ENCODE measurements at regions not wholly inside any gene's neighbourhood (a gene's known extent, or its start where the extent isn't known, plus 50 kb on each side); places are given as distances from the start of the nearest gene placed in this dataset.
"Not testable (repeated sequence)": the region's sequence is repeated elsewhere in the genome, so short reads cannot be mapped to it uniquely, and the experiment has no call there.

- CTCF ChIA-PET = no interaction called here
- no peak for ATAC-seq
Measured at GRCh38 chr15:81710328-81710727, 335.5 kb downstream of the MEX3B start.

GRCh38 chr15:81706816-81707346 is 332.9 kb upstream of the TMC3 start:
- DNase-seq (ENCODE audit: low read depth in 1 of 2, low spot score in 1 of 2); H3K4me1 ChIP-seq; H3K27ac ChIP-seq; H3K9me3 ChIP-seq; POLR2A ChIA-PET; CTCF ChIA-PET; H3K4me3 ChIP-seq; H3K4me2 ChIP-seq; ATAC-seq: not testable (repeated sequence)
- 5% methylated on average over 3 of the region's 3 CpGs for WGBS (ENCODE audit: missing lambda C conversion rate)
- peak; percentile 93 for FAIRE-seq

More at GRCh38 chr15:81710328-81710727, 335.5 kb downstream of the MEX3B start:
- no peak for FAIRE-seq
- no peak overlapping the region for H3K27ac ChIP-seq
- H3K4me2 ChIP-seq = no peak overlapping the region
- no peaks in the 10 kb centered on the region for H3K4me1 ChIP-seq
- no peak for TF ChIP-seq TFCP2L1 (CRISPR knock-in tag; IDR thresholded peaks at IDR 0.05)
- no peak for TF ChIP-seq HDAC2 (IDR thresholded peaks at IDR 0.05)
- TF ChIP-seq POLR2A (IDR thresholded peaks at IDR 0.05; ENCODE audit: low read length) = no peak
- no peak for TF ChIP-seq NFE2L2 (conservative IDR thresholded peaks at IDR 0.05; ENCODE audit: low read length)
- TF ChIP-seq FOSL2 (IDR thresholded peaks at IDR 0.05) = no peak
- TF ChIP-seq FOSL2 (CRISPR knock-in tag; IDR thresholded peaks at IDR 0.05) = no peak
- TF ChIP-seq CHD2 (IDR thresholded peaks at IDR 0.05; ENCODE audit: low read length, partially characterized antibody) = no peak
- TF ChIP-seq RAD21 (conservative IDR thresholded peaks at IDR 0.05 in 1 of 2, IDR thresholded peaks at IDR 0.05 in 1 of 2) = no peak
- TF ChIP-seq ZNF302 (CRISPR knock-in tag; IDR thresholded peaks at IDR 0.05) = no peak
- no peak for TF ChIP-seq TP53 (CRISPR knock-in tag; IDR thresholded peaks at IDR 0.05)
- no peak for TF ChIP-seq RCOR1 (IDR thresholded peaks at IDR 0.05; ENCODE audit: low read depth, low read length)
- no peak for TF ChIP-seq CHD4 (IDR thresholded peaks at IDR 0.05; ENCODE audit: borderline replicate concordance)
- no peak for TF ChIP-seq JUN (IDR thresholded peaks at IDR 0.05)
- no peak for TF ChIP-seq FOSB (CRISPR knock-in tag; IDR thresholded peaks at IDR 0.05)
- no peak for TF ChIP-seq EP300 (IDR thresholded peaks at IDR 0.05)
- no peak for TF ChIP-seq HOXB5 (CRISPR knock-in tag; IDR thresholded peaks at IDR 0.05)
- TF ChIP-seq SMC3 (IDR thresholded peaks at IDR 0.05) = no peak
- POLR2A ChIA-PET = no interaction called here
- DNase-seq (ENCODE audit: low read depth in 1 of 2, low spot score in 1 of 2) = no peak
- WGBS (ENCODE audit: missing lambda C conversion rate) = 65% methylated on average over 8 of the region's 8 CpGs
- no peaks in the 10 kb centered on the region for H3K9me3 ChIP-seq
- no peak overlapping the region for H3K4me3 ChIP-seq

- H3K4me1 ChIP-seq; POLR2A ChIA-PET; H3K4me3 ChIP-seq; DNase-seq (ENCODE audit: low read depth in 1 of 2, low spot score in 1 of 2); FAIRE-seq; H3K27ac ChIP-seq; H3K9me3 ChIP-seq; ATAC-seq; H3K4me2 ChIP-seq: not testable (repeated sequence)
- WGBS (ENCODE audit: missing lambda C conversion rate) = 3% methylated on average over 2 of the region's 2 CpGs
- CTCF ChIA-PET = interaction anchor here (0.6 kb wide), 1 partner anchor 376 kb away, joined by 3 read pairs; no protein-coding TSS in a partner anchor
Measured at GRCh38 chr15:81705727-81706126, 331.7 kb upstream of the TMC3 start.

GRCh38 chr15:81686021-81686420 is 312.0 kb upstream of the TMC3 start:
- 30% methylated on average over 4 of the region's 4 CpGs for WGBS (ENCODE audit: missing lambda C conversion rate)
- Histone ChIP-seq H3K9me3 (0 out of 3 replicates have a peak, but pooled peaks cover 3% of the 10 kb centered on the region), H3K4me2 (no peak overlapping the region), H3K27ac (no peak overlapping the region), H3K4me1 (no peaks in the 10 kb centered on the region), H3K4me3 (no peak overlapping the region)
- CTCF ChIA-PET = no interaction called here
- DNase-seq (ENCODE audit: low read depth in 1 of 2, low spot score in 1 of 2) (no peak), ATAC-seq (no peak), FAIRE-seq (no peak)
- POLR2A ChIA-PET = no interaction called here
- no peak for TF ChIP-seq KDM5A (IDR thresholded peaks at IDR 0.05)
- TF ChIP-seq CHD2 (IDR thresholded peaks at IDR 0.05; ENCODE audit: low read length, partially characterized antibody) = no peak
- no peak for TF ChIP-seq ZFP36 (IDR thresholded peaks at IDR 0.05; ENCODE audit: borderline replicate concordance, partially characterized antibody)
- no peak for TF ChIP-seq TP53 (CRISPR knock-in tag; IDR thresholded peaks at IDR 0.05)
- TF ChIP-seq CEBPB (IDR thresholded peaks at IDR 0.05) = no peak
- no peak for TF ChIP-seq RNF2 (IDR thresholded peaks at IDR 0.05; ENCODE audit: borderline replicate concordance, low read depth)
- no peak for TF ChIP-seq PHF8 (IDR thresholded peaks at IDR 0.05; ENCODE audit: borderline replicate concordance, low read depth)
- TF ChIP-seq SREBF2 (IDR thresholded peaks at IDR 0.05) = no peak

All from A549 (cell line).